HFF-Myc (cell line): ENCODE measurements at regions not wholly inside any gene's neighbourhood (a gene's known extent, or its start where the extent isn't known, plus 50 kb on each side); places are given as distances from the start of the nearest gene placed in this dataset.

ENCODE experiments used
- DNase-seq: peaks from one replicate; pipeline ENCODE4 v3.0.0-alpha.2; 2011; ENCODE audit warnings: low read depth; ENCODE audit errors: extremely low read depth
- H3K4me3 ChIP-seq: replicated peaks from 2 replicates; pipeline ENCODE4 v1.5.1; 2011; ENCODE audit warnings: low read depth, mild to moderate bottlenecking, control low read depth, low read length
- CTCF ChIP-seq: IDR thresholded peaks from 2 replicates; pipeline ENCODE4 v1.5.1; 2012; ENCODE audit warnings: mild to moderate bottlenecking, low read depth, low read length, control low read depth; ENCODE audit errors: missing control alignments

- TF ChIP-seq CTCF = no peak
- no peak for DNase-seq
- no peak overlapping the region for H3K4me3 ChIP-seq
Measured at GRCh38 chr2:120809609-120810440, 74.2 kb downstream of the GLI2 start.

- no peak overlapping the region for H3K4me3 ChIP-seq
- TF ChIP-seq CTCF = no peak
- DNase-seq = no peak
Measured at GRCh38 chr2:120810639-120811038, 75.0 kb downstream of the GLI2 start.

- H3K4me3 ChIP-seq = no peak overlapping the region
- DNase-seq = no peak
- no peak for TF ChIP-seq CTCF
Measured at GRCh38 chr2:120812866-120813265, 77.2 kb downstream of the GLI2 start.

GRCh38 chr2:120814352-120814751 lies 78.7 kb downstream of the GLI2 start:
- no peak for DNase-seq
- no peak overlapping the region for H3K4me3 ChIP-seq
- TF ChIP-seq CTCF = no peak

GRCh38 chr2:120815292-120815691 lies 79.6 kb downstream of the GLI2 start:
- no peak for TF ChIP-seq CTCF
- H3K4me3 ChIP-seq = no peak overlapping the region
- DNase-seq = no peak

- TF ChIP-seq CTCF = no peak
- H3K4me3 ChIP-seq = no peak overlapping the region
- no peak for DNase-seq
Measured at GRCh38 chr2:120817136-120817955, 81.7 kb downstream of the GLI2 start.
